HG03064 (cell line): ENCODE measurements at regions not wholly inside any gene's neighbourhood (a gene's known extent, or its start where the extent isn't known, plus 50 kb on each side); places are given as distances from the start of the nearest gene placed in this dataset.

Source experiments
- ATAC-seq: cut with Tn5 transposase; IDR thresholded peaks from one replicate; pipeline ENCODE4 v1.9.1; 2021; ENCODE audit warnings: low read depth; ENCODE audit not compliant: unreplicated experiment

DNA sequence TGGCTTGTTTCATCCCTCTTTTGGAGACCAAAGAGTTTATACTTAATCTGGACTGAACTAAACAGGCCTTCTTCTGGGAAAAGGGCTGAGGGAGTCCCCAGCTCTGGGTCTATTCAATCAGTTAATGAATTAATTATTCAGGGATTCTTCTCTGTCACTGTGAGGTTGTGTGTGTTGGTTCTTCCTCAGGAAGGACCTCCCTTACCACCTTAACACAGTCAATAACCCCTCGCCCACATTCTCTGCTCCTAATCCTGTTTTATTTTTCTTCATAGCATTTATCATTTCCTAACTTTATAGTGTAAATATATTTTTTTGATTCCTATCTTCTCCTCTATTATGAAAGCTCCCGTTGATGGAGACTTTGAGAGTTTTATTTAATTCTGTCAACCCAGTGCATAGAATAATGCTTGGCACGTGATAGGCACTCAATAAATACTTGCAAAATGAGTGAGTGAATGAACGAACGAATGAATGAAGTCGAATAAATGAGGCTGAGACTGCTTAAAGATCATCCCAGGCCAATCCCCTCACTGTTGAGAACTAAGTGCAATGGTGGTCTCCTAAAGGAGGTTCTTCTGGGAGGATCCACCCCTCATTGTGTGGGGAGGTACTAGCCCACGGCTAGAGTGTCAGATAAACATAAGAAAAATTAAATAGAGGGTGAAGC is 179.6 kb upstream of the JARID2 start:
- ATAC-seq = no peak

- ATAC-seq = no peak
These were observed 172.5 kb upstream of the JARID2 start for GRCh38 chr6:15073344-15073789.

GRCh38 chr6:15073883-15074465 is 171.9 kb upstream of the JARID2 start:
- no peak for ATAC-seq

DNA sequence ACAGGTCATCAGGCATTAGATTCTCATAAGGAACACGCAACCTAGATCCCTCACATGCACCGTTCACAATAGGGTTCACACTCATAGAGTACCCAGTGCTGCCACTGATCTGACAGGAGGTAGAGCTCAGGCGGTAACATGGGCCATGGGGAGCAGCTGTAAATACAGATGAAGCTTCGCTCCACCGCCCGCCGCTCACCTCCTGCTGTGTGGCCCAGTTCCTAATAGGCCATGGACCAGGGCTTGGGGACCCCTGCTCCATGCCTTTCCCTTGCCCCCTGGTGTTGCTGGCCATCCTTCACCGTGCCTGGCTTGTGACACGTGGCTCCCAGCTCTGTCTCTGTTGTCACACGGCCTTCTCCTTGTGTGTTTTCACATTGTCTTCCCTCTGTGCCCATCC is 171.1 kb upstream of the JARID2 start:
- ATAC-seq = no peak

GRCh38 chr6:15076565-15076964 is 169.3 kb upstream of the JARID2 start:
- no peak for ATAC-seq

DNA sequence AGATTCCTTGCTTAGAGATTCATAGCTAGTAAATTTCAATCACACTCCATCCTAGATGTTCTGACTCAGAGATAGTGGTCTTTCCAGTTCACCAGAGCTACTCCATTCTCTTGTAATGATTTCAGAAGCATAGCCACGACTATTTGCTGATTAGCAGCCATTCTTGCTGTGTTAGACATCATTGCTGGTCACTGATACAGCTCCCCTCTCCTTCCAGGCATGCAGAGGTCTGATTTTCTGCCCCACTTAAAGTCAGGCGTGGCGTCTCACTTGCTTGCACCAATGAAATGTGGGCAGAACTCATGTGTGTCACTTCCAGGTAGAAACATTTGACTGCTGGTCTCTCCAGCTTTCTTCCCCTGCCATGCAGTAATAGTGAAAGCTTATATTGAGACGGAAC is 168.9 kb upstream of the JARID2 start:
- no peak for ATAC-seq

- no peak for ATAC-seq
These were observed 167.9 kb upstream of the JARID2 start for GRCh38 chr6:15077961-15078360.

DNA sequence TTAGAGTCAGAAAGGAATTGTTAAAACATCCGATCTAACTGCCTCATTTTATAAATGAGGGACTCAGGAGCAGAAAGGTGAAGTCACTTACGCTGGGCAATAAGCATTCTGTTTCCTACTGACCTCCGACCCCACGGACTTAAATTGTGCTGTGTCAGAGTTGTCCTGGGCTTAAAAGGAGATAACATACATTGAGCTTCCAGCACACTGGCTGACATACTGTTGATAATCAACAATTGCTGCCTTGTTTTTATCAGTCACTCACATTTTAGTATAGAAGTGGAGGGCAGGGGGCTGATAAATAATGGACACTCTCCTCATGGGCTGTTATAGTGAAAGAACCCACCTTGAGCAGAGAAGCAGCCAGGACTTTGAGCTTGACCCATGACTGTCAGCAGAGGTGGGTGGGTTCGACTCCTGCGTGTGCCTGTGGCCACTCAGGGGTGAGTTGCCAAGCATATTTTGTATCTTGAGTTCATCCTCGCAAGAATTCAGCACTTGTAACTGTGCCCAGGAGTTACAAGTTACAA is 166.5 kb upstream of the JARID2 start:
- ATAC-seq = no peak

GRCh38 chr6:15080895-15081294 is 165.0 kb upstream of the JARID2 start:
- ATAC-seq = no peak

- no peak for ATAC-seq
These were observed 164.4 kb upstream of the JARID2 start for GRCh38 chr6:15081447-15081846.

GRCh38 chr6:15082708-15083107 is 163.2 kb upstream of the JARID2 start:
- no peak for ATAC-seq

DNA sequence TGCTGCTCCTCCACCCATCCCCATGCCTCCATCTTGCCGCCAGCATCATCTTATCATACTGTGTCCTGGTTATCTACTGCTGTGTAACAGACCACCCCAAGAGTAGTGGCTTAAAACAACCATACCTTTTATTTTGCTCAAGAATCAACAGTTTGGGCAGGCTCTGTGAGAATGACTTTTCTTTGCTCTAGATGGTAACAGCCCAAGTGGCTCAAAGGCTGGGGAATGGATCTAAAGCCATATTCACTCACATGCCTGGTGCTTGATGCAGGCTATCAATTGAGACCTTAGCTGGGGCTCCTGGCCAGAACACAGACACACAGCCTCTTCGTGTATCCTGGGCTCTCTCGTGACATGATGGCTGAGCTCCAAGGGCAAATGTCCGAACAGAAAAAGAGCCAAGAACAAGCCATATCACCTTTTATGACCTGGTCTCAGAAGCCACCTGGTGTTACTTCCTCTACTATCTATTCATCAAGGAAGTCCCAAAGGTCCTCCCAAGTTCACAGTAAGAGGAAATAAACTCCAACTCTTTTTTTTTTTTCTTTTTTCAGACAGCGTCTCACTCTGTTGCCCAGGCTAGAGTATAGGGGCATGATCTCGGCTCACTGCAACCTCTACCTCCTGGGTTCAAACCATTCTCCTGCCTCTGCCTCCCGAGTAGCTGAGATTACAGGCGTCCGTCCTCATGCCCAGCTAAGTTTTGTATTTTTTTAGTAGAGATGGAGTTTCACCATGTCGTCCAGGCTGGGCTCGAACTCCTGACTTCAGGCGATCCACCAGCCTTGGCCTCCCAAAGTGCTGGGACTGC is 159.3 kb upstream of the JARID2 start:
- ATAC-seq = no peak

GRCh38 chr6:15087186-15087589 is 158.7 kb upstream of the JARID2 start:
- ATAC-seq = no peak

DNA sequence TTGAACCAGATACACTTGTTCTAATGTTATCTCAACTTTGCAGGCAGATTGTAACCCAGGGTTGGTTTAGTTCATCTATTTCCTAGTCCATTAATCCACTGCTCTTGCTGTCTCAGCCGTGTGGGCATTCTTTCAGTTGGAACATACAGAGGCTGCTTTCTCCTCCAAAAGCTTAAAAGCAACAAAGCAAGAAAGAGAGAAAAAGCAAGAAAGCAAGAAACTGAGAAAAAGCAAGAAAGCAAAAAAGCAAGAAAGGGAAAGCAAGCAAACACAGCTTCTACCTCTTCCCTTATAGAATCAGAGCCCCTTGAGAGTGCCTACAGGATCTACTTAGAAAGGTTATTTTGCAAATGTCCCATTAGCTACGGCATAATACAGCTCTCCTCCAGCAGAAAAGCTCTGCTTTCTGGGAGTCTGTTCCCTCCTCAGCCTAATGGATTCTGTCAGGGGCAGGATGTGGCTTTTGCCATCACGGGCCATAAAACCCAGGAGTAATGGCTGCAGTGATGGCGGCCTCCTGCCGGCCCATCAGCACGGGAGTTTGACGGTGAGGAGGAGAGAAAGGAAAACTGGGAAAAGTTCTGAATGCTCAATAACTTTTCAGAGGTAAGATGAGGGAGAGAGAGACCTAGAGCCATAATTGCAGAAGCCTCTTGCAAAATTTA is 156.8 kb upstream of the JARID2 start:
- ATAC-seq = no peak

- ATAC-seq = no peak
These were observed 156.2 kb upstream of the JARID2 start for GRCh38 chr6:15089569-15090144.

DNA sequence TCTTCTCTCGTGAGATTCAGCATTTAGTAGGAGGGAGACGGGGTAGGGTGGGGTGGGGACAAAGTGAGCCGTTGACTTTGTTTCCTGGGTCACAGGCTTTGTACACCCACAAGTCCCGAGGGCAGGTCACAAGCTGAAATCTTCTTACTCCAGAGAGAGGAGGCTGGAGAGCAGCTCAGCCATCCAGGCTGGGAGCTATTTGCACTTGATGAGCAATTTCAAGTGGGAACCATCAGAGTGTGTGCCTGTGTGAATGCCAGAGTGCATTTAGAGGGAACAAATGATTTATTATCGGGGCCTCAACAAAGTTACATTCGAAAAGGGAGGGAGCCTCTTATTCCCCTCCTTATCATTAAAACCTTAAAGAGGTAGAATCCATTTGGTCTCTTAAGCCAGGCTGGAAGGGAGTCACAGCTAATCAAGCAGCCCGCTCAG is 155.7 kb upstream of the JARID2 start:
- no peak for ATAC-seq

- no peak for ATAC-seq
These were observed 155.0 kb upstream of the JARID2 start for GRCh38 chr6:15090745-15091384.

- no peak for ATAC-seq
These were observed 148.7 kb upstream of the JARID2 start for GRCh38 chr6:15096894-15097837.

- ATAC-seq = no peak
These were observed 144.7 kb upstream of the JARID2 start for GRCh38 chr6:15101130-15101529.
